ENCODE measurements at regions not wholly inside any gene's neighbourhood (a gene's known extent, or its start where the extent isn't known, plus 50 kb on each side); places are given as distances from the start of the nearest gene placed in this dataset.

GRCh38 chr22:49678842-49679170 lies 148.9 kb downstream of the BRD1 start:
- no peak overlapping the region for H3K4me3 ChIP-seq (replicated peaks; ENCODE audit: low read depth, low read length)
- no peak for DNase-seq (ENCODE audit: extremely low read depth, low read depth)
- TF ChIP-seq, protein P1, sequence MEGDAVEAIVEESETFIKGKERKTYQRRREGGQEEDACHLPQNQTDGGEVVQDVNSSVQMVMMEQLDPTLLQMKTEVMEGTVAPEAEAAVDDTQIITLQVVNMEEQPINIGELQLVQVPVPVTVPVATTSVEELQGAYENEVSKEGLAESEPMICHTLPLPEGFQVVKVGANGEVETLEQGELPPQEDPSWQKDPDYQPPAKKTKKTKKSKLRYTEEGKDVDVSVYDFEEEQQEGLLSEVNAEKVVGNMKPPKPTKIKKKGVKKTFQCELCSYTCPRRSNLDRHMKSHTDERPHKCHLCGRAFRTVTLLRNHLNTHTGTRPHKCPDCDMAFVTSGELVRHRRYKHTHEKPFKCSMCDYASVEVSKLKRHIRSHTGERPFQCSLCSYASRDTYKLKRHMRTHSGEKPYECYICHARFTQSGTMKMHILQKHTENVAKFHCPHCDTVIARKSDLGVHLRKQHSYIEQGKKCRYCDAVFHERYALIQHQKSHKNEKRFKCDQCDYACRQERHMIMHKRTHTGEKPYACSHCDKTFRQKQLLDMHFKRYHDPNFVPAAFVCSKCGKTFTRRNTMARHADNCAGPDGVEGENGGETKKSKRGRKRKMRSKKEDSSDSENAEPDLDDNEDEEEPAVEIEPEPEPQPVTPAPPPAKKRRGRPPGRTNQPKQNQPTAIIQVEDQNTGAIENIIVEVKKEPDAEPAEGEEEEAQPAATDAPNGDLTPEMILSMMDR (IDR thresholded peaks at IDR 0.05; ENCODE audit: low read depth, low read length, missing control alignments): no peak

- H3K4me3 ChIP-seq (replicated peaks; ENCODE audit: low read depth, low read length): no peak overlapping the region
- TF ChIP-seq, protein P1 (IDR thresholded peaks at IDR 0.05; ENCODE audit: low read depth, low read length, missing control alignments): no peak
- no peak for DNase-seq (ENCODE audit: extremely low read depth, low read depth)
Measured at GRCh38 chr22:49678137-49678841, 149.4 kb downstream of the BRD1 start.

- no peak for DNase-seq (ENCODE audit: extremely low read depth, low read depth)
- H3K4me3 ChIP-seq (replicated peaks; ENCODE audit: low read depth, low read length): no peak overlapping the region
- TF ChIP-seq, protein P1 (IDR thresholded peaks at IDR 0.05; ENCODE audit: low read depth, low read length, missing control alignments): no peak
Measured at GRCh38 chr22:49677495-49677889, 150.2 kb downstream of the BRD1 start.

DNA sequence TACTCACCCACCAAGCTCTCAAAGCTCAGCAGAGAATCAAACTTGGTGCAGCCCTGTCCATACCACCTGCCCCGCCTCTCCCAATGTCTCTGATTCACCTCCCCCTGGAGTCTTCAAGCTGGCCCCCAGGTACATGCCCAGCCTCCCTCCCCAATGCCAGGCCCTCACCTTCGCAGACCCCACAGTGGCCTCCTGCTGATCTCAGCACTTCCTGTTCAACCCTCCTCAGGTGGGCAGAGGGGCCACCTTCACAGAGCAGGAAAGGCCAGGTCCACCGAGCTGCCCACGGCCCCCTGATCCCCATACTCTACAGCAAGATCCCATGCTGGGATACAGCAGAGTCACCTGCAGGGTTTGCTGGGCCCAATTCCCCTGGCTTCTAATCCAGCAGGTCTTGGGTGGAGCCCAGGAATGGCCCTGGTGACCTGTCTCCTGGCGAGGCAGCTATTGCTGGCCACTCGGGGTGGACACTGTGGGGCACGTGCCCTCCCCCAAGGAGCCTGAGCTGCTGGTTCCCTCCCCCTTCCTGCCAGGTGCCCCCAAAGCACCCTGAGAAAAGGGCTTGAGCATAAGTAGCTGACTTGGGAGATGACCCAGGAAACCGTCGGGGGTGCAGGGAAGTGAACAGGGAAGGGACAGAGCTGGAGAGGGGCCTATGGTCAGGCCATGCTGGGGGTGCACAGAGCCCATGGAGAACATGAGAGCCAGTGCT lies 150.7 kb downstream of the BRD1 start:
- H3K4me3 ChIP-seq (replicated peaks; ENCODE audit: low read depth, low read length): no peak overlapping the region
- DNase-seq (ENCODE audit: extremely low read depth, low read depth): no peak
- TF ChIP-seq, protein P1 (IDR thresholded peaks at IDR 0.05; ENCODE audit: low read depth, low read length, missing control alignments): no peak

DNA sequence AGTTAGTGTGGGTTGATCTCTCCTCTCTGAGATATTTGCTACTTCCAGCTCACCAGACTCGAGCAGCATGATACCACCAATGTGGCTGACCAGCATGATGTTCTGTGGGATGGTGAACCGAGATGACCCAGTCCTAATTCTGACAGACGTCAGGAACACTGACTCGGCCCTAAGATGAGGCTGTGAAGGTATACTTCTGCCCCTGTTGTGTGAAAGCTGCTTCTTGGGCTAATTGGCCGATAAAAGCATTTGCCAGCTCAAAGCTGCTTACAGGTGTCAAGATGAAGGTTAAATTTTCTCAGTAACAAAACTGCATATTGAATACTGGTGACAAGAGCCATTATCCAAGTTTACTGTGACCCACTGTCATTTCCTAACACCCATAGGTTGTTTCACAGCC lies 151.4 kb downstream of the BRD1 start:
- DNase-seq (ENCODE audit: extremely low read depth, low read depth): no peak
- no peak overlapping the region for H3K4me3 ChIP-seq (replicated peaks; ENCODE audit: low read depth, low read length)
- TF ChIP-seq, protein P1 (IDR thresholded peaks at IDR 0.05; ENCODE audit: low read depth, low read length, missing control alignments): no peak

GRCh38 chr22:49674479-49675050 lies 153.1 kb downstream of the BRD1 start:
- no peak for DNase-seq (ENCODE audit: extremely low read depth, low read depth)
- no peak overlapping the region for H3K4me3 ChIP-seq (replicated peaks; ENCODE audit: low read depth, low read length)
- TF ChIP-seq, protein P1 (IDR thresholded peaks at IDR 0.05; ENCODE audit: low read depth, low read length, missing control alignments): no peak
